Sigmoid colon (tissue), 6 donors: ENCODE measurements at regions not wholly inside any gene's neighbourhood (a gene's known extent, or its start where the extent isn't known, plus 50 kb on each side); places are given as distances from the start of the nearest gene placed in this dataset.

ENCODE experiments used
- DNase-seq: peaks from one replicate; pipeline ENCODE4 v3.0.0-alpha.2; 2019
- H3K27ac ChIP-seq, 4 donors: fragments of 200-600 bp; sonication (generic); one replicate each; pipeline ENCODE4 v1.5.1; 2016 to 2019; ENCODE audit warnings: mild to moderate bottlenecking in 1 of 4
- H3K27me3 ChIP-seq, 3 donors: fragments of 200-600 bp; sonication (generic); one replicate each; pipeline ENCODE4 v1.5.1; 2019; ENCODE audit warnings: mild to moderate bottlenecking in 1 of 3
- H3K36me3 ChIP-seq, 4 donors: fragments of 200-600 bp; sonication (generic); one replicate each; pipeline ENCODE4 v1.5.1; 2016 to 2019
- H3K4me1 ChIP-seq, 4 donors: fragments of 200-600 bp; sonication (generic); one replicate each; pipeline ENCODE4 v1.5.1; 2017 to 2019
- H3K4me3 ChIP-seq, 4 donors: fragments of 200-600 bp; sonication (generic); one replicate each; pipeline ENCODE4 v1.5.1; 2017 to 2019; ENCODE audit warnings: mild to moderate bottlenecking in 2 of 4, moderate library complexity in 1 of 4
- H3K9me3 ChIP-seq, 4 donors: fragments of 200-600 bp in 3 of 4; sonication (generic) in 3 of 4; one replicate each; pipeline versions ENCODE4 v1.5.1 to v1.6.1; 2013 to 2019
- CTCF ChIP-seq, 4 experiments: fragments of 450-650 bp in 3 of 4; fragments of 200-600 bp in 1 of 4; IDR thresholded peaks; one replicate each; pipeline ENCODE4 v1.5.1; 2016 to 2019; ENCODE audit warnings: antibody characterized with exemption in 4 of 4, mild to moderate bottlenecking in 3 of 4, moderate library complexity in 2 of 4
- EP300 ChIP-seq, 4 donors: sonication (generic); formaldehyde crosslinking; IDR thresholded peaks; one replicate each; pipeline ENCODE4 v1.6.1; 2017; ENCODE audit warnings: antibody characterized with exemption in 4 of 4
- POLR2A ChIP-seq, 2 donors: fragments of 450-650 bp; IDR thresholded peaks; one replicate each; pipeline ENCODE4 v1.6.1; 2016; ENCODE audit warnings: antibody characterized with exemption in 2 of 2, mild to moderate bottlenecking in 2 of 2, moderate library complexity in 2 of 2
- POLR2AphosphoS5 ChIP-seq, 4 donors: sonication (generic); formaldehyde crosslinking; IDR thresholded peaks; one replicate each; pipeline ENCODE4 v1.6.1; 2017; ENCODE audit warnings: antibody characterized with exemption in 4 of 4
- WGBS, 2 donors: extraction: QIAGEN DNeasy Blood & Tissue Kit; methylation state at CpG; one replicate each; pipeline ENCODE4 v1.1.7; 2013; 5-methylcytosine and 5-hydroxymethylcytosine counted together
- intact Hi-C: fragments of 100-400 bp; cut with DNase I; formaldehyde crosslinking; loops from one replicate; pipeline ENCODE4 v1.15.1; 2023
- donor health status: healthy with polysubstance abuse.
- donor health status: healthy.

GRCh38 chr18:75880266-75880665 lies 452.8 kb upstream of the SMIM21 start:
- Histone ChIP-seq H3K27me3 (no peaks in the 10 kb centered on the region), H3K36me3 (no peaks in the 10 kb centered on the region), H3K27ac (peak overlapping the region in 1 of 4 donors; percentile 41), H3K9me3 (peaks cover 0 to 6% (median 3%) of the 10 kb centered on the region in 4 donors), H3K4me3 (no peak overlapping the region), H3K4me1 (peaks cover 0 to 23% (median 15%) of the 10 kb centered on the region in 4 donors)
- TF ChIP-seq EP300 (IDR thresholded peaks at IDR 0.05): no peak
- TF ChIP-seq POLR2AphosphoS5 (IDR thresholded peaks at IDR 0.05): no peak
- TF ChIP-seq POLR2A (IDR thresholded peaks at IDR 0.05): no peak
- no peak for TF ChIP-seq CTCF (IDR thresholded peaks at IDR 0.05)
- WGBS, 2 donors: 90 to 92% methylated on average over 12 of the region's 12 CpGs
- intact Hi-C loops: no loop called here
- DNase-seq: no peak

GRCh38 chr18:75879196-75879595 lies 451.7 kb upstream of the SMIM21 start:
- DNase-seq: no peak
- WGBS, 2 donors: 71 to 75% methylated on average over 3 of the region's 3 CpGs
- Histone ChIP-seq H3K9me3 (peaks cover 0 to 6% (median 3%) of the 10 kb centered on the region in 4 donors), H3K36me3 (no peaks in the 10 kb centered on the region), H3K4me3 (no peak overlapping the region), H3K4me1 (peaks cover 0 to 32% (median 24%) of the 10 kb centered on the region in 4 donors), H3K27ac (peak overlapping the region in 1 of 4 donors; percentile 30), H3K27me3 (no peaks in the 10 kb centered on the region)
- intact Hi-C loops: loop anchor here (5.0 kb wide), 1 partner anchor 667 kb away; the partner anchor contains the start of gene TSHZ1
- no peak for TF ChIP-seq POLR2A (IDR thresholded peaks at IDR 0.05)
- no peak for TF ChIP-seq CTCF (IDR thresholded peaks at IDR 0.05)
- TF ChIP-seq EP300 (IDR thresholded peaks at IDR 0.05): no peak

- no peak for TF ChIP-seq CTCF (IDR thresholded peaks at IDR 0.05)
- no peak for TF ChIP-seq EP300 (IDR thresholded peaks at IDR 0.05)
- TF ChIP-seq POLR2A (IDR thresholded peaks at IDR 0.05): no peak
- TF ChIP-seq POLR2AphosphoS5 (IDR thresholded peaks at IDR 0.05): peak in 3 of 4 donors; percentile 12 to 22 (median 16)
- Histone ChIP-seq H3K27me3 (no peaks in the 10 kb centered on the region), H3K36me3 (no peaks in the 10 kb centered on the region), H3K27ac (peak overlapping the region; percentile 75 to 89 (median 84)), H3K4me1 (peaks cover 0 to 49% (median 40%) of the 10 kb centered on the region in 4 donors), H3K4me3 (no peak overlapping the region), H3K9me3 (peaks cover 0 to 6% (median 0%) of the 10 kb centered on the region in 4 donors)
- intact Hi-C loops: loop anchor here (2.0 to 5.0 kb wide), 2 partner anchors 47 to 663 kb away; partner anchors contain the start of gene TSHZ1
- 83 to 87% methylated on average over 10 of the region's 10 CpGs for WGBS, 2 donors
- DNase-seq: peak; percentile 72
Observed at GRCh38 chr18:75875559-75875958, 448.1 kb upstream of the SMIM21 start.

GRCh38 chr18:75874401-75875089 lies 447.0 kb upstream of the SMIM21 start:
- H3K4me3 ChIP-seq: peak overlapping the region in 3 of 4 donors; percentile 18 to 28 (median 25)
- 64 to 76% methylated on average over 11 of the region's 11 CpGs for WGBS, 2 donors
- peaks cover 0 to 59% (median 48%) of the 10 kb centered on the region in 4 donors for H3K4me1 ChIP-seq
- intact Hi-C loops: loop anchor here (2.0 to 5.0 kb wide), 3 partner anchors 48 to 662 kb away; partner anchors contain the start of gene TSHZ1
- H3K27me3 ChIP-seq: no peaks in the 10 kb centered on the region
- no peak for DNase-seq
- H3K36me3 ChIP-seq: no peaks in the 10 kb centered on the region
- peaks cover 0 to 6% (median 0%) of the 10 kb centered on the region in 4 donors for H3K9me3 ChIP-seq
- TF ChIP-seq CTCF (IDR thresholded peaks at IDR 0.05) (no peak), POLR2AphosphoS5 (IDR thresholded peaks at IDR 0.05) (peak; percentile 39 to 63 (median 44))
- peak overlapping the region; percentile 75 to 89 (median 84) for H3K27ac ChIP-seq
